NCI-H2029 (cell line): ENCODE measurements at regions not wholly inside any gene's neighbourhood (a gene's known extent, or its start where the extent isn't known, plus 50 kb on each side); places are given as distances from the start of the nearest gene placed in this dataset.

Experiments
- DNase-seq: peaks from one replicate; lab custom pipeline; 2025; lab: John Stamatoyannopoulos, UW

DNA sequence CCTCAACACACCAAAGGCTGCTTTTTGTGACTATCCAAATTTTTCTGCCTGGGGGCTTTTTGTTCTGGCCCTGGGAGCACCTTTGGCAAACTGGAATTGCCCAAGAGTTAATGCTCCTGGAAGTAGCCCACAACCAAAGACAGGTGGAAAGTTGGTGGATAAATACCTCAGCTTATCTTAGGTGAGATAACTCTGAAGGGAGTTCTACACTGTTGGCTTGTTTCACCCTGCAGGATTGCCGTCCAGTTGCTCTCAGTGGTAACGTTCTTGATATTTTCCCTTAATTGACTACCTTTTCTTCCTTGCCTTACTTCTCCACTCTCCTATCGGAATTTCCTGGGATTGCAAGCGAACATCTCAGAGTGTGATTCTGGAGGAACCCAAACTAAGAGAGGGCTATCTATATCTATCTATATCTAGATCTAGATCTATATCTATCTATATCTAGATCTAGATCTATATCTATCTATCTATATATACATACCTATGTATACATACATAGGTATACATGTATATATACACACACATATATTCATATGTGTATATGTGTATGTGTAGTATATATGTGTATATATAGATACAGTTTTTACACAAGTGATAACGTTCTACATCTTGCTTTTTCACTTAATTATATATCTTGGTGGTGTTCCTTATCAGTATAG, 82.6 kb upstream of the DHX15 start:
- DNase-seq, result no peak

DNA sequence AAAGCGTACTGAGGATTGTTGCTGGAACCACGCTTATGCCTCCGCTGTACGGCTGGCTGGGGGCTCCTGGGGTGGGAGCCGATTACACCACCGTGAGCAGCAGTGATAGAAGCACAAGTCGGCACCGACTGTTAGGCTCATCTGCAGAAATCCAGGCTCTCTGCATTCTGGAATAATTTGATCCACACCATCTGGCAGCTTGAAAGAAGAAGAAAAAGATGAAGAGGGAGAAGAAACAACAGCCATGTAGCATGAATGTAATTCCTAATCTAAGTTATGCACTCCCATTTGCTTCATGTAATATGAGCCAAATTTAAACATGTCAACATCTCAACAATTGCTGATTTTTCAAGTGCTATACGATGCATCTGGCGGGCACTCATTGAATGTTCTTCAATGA, 84.6 kb upstream of the DHX15 start:
- DNase-seq, result peak; percentile 21

GRCh38 chr4:24669751-24670150, 85.4 kb upstream of the DHX15 start:
- no peak for DNase-seq

GRCh38 chr4:24671849-24672248, 87.5 kb upstream of the DHX15 start:
- DNase-seq, result no peak

GRCh38 chr4:24672880-24673279, 88.5 kb upstream of the DHX15 start:
- no peak for DNase-seq

DNA sequence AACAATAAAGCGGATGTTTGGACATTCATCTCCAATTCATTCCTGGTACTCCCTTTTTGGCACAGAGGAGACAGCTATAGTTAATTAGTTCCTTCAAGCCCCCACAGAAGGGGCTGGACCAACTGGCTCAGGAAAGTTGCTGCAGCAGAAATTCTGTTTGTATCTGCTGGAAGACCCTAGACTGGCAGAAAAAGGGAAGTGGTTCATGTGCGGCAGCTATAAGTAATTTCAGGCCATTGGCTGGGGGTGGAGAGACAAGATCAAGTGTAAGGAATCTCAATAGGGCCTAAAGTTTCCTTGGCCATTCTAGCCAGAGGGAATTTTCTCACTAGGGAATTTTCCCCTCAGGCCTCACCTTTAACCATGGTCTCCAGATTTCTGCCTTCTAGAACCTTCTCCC, 89.9 kb upstream of the DHX15 start:
- no peak for DNase-seq

DNA sequence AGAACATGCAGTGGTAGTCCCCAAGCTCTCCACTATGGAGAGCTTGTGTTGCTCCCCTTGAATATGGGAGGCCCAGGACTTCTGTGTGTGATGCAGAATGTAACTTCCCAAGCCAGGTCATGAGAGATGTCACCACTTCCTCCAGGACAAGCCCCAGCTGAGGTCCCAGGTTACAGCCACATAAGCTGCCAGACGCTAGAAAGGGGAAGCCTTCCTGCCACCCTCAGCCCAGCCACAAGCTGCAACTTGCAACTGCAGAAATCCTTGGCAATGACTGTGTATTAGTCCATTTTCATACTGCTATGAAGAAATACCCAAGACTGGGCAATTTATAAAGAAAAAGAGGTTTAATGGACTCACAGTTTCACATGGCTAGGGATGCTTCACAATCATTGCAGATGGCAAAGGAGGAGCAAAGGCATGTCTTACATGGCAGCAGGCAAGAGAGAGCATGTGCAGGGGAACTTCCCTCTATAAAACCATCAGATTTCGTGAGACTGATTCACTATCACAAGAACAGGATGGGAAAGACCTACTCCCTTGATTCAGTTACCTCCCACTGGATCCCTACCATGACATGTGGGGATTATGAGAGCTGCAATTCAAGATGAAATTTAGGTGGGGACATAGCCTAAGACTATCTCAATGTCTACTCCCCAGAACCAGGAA, 91.5 kb upstream of the DHX15 start:
- DNase-seq, result no peak

DNA sequence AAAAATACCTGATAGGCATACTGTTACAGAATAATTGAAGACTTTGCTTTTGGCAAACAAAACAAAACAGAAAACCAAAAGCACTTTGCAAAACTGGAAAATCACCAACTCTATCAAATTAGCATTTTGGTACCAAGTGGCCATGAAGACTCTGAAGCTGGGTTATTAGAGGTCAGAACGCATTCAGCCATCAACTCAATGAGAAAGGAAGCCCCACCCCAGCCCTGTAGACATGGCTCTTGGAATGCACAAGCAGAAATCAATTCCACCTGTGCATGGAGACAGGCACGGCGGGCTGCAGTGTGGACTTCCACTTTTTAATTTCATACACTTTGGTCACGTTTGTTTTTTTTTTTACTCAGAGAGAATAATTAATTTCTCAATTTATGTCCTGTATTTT, 93.6 kb upstream of the DHX15 start:
- DNase-seq, result no peak

DNA sequence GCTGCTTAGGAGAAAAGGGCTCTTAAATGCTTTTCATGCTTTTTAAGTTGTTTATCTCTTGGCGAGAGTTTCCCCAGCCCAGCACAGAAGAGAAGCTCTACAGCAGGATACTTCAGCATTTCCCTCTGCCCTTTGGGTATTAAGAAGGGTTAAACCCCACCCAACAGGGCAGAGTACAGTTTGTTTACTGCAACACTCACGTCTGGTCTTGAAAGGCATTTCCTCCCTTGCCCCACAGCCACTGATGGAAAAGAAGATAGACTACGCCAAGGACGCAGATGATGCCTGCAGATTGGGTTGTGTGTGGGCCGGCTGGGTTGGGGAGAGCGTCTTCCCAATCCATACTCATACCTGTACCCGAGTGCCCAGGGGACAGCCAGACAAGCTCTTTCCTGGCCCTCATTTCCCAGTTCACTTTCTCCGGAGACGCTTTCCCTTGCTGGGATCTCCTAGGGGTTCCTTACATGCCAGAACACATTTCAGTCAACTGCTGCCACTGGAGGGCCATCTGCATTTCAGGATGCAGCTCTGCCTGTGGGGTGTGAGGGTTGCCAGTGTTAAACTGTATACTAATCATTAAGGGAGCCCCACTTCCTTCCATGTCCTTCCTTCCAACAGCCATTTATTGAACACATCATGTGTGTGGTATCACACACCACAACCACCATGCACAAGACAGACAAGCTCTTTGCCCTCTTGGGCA, 96.5 kb upstream of the DHX15 start:
- DNase-seq, result no peak

DNA sequence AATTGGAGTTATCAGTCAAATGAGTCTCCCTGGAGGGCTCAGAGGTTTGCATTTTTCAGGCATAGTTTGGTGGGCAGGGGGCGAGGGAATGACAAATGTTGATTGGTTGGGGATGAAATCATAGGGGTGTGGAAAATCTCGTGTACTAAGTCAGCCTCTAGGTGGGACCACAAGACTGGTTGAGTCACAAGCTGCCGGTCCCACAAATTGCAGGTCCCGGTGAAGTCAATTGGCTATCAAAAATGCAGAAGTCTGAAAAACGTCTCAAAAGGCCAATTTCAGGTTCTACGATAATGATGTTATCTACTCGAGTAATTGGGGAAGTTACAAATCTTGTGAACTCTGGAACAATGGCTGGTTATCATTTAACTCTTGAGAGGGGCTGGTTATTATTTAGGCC, 98.8 kb upstream of the DHX15 start:
- DNase-seq, result no peak

GRCh38 chr4:24686866-24687692, 102.7 kb upstream of the DHX15 start:
- no peak for DNase-seq

DNA sequence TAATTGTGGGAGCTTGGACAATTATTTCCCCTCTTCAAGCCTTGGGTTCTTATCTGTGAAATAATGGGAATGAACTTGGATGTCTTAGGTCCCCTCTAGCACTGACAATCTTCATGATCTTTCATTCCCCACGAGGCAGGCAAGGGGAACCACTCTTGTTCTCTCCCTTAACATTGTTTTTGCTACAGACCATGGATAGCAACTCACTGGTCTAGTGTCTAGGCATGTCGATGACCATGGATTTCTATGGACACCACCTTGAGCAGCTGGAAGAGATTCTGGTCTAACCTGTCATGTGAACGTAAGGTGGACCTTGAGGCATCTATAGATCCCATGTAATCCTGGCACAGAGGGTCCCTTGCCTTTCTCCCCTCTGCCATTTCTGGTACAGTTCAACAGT, 104.1 kb upstream of the DHX15 start:
- no peak for DNase-seq

- DNase-seq, result no peak
Observed at GRCh38 chr4:24689212-24689611, 104.9 kb upstream of the DHX15 start.

DNA sequence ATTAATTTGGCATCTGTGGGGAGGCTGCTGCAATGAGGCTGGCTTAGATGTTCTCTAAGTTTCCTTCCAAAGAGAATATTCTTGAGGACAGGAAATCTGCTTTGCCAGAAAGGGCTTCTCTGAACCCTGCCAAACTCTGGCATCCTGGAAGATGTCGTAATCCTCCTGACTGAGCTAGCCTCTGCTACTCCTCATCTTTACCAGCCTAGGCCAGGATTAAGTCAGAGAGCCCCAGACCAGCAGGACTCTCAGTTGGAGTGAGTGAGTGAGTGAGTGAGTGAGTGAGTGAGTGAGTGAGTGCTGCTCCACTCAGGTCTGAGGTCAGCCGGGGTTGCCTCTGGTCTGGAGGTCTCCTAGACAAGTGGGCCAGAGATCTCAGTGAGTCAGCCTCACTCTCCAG, 104.9 kb upstream of the SOD3 start:
- no peak for DNase-seq

DNA sequence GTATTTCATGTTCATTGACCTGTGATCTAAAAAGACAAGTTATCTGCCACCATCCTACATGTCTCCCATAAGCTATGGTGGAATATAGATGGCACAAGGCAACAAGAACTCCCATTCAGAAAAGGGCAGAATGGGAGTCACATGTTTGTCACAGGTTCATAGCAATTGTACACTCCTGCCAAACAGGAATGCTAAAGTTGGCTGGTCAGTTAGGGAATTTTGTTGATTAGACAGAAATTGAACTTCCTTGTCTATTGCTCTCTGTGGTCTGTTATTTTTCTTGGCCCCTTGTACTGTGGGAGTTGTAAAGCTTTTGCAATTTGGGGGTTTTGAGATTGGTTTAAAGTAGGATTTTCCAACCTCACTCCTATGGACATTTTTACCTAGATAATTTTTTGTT, 101.7 kb upstream of the SOD3 start:
- no peak for DNase-seq

DNA sequence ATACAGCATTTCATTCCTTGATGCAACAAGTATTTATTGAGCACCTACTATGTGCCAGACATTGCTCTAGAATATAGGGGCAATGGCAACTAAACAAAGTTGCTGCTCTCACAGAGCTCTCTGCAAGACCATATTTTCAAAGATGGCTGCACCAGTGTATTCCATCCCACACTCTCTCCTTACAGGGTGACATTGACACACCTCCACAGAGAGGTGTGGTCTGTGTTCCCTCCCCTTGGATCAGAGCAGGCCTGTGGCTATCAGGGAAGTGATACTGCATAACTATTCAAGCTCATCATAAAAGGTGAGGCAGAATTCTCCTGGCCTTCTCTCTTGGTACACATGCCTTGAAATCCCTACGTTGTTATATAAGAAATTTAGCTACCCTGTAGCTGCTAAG, 95.3 kb upstream of the SOD3 start:
- DNase-seq, result no peak

GRCh38 chr4:24701683-24702082, 93.7 kb upstream of the SOD3 start:
- no peak for DNase-seq

DNA sequence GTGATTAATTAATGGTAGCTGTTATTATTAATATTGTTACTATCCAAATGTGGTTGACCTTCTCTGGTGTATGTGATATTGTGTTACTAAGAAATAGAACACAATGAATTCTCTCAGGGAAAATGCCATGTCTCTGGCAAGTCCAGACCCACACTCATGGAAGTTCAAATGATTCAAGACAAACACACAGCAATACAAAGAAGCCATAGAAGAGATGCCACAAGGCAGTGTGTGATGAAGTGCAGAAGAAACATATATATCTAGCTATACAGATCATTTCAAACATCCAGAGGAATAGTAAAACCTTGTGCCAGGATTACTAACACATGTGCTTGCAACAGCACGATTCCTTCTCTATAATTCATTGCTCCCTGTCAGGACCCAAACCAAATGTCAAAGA, 93.1 kb upstream of the SOD3 start:
- no peak for DNase-seq

- DNase-seq, result no peak
Observed at GRCh38 chr4:24703298-24703697, 92.1 kb upstream of the SOD3 start.

DNA sequence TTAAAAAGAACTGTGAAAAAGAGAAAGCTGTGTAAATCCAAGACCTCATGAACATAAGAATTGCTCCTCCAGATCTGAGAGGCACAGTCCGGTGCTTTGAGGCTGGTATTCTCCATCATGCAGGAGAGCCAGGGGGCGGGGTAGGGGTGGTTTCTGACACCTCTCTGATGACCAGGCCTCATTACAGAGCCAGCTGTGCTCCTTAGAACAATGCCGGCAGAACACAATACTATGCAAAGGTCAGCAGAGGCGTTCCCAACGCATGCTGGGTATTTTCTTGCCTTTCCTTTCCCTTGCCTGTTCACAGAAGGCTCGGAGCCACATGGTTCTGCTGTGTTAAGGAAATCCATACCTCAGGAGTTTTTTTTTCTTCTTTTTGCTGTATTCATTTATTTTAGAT, 91.2 kb upstream of the SOD3 start:
- DNase-seq, result no peak

DNA sequence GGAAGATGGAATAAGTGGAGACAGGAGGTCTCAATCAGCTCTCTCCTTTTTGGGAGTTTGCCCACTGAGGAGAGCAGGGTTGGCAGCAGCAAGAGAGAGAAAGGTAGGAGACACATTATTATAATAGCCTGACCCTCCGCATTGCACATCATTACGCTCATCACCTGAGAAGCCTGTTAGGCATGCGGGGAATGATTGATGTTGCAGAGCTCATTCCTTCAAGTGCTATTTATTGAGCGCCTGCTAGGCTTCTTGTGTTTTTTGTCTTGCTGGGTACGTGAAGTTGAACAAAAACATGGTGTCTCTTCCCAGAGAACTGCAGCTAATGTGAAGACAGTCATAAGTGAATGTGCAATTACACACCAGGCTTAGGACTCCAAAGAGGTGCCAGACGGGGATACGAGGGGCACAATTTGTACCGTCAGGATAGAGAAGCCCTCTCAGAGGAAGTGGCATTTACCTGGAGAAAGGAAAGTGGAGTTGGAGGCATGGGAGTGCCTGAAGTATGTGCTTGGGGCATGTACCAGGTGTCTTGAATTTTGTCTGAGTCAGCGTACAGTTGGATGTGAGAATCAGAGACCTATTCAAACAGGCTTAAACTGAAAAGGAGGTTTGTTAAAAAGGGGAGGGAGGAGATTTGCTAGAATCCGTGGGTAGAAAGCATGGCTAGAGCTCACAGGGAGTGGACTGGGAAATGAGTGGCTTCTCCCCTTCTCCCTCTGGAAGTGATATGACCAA, 90.2 kb upstream of the SOD3 start:
- no peak for DNase-seq

- no peak for DNase-seq
Observed at GRCh38 chr4:24713604-24714003, 81.8 kb upstream of the SOD3 start.
